ENCODE measurements at regions not wholly inside any gene's neighbourhood (a gene's known extent, or its start where the extent isn't known, plus 50 kb on each side); places are given as distances from the start of the nearest gene placed in this dataset.

- no peak overlapping the region for H3K4me3 ChIP-seq (ENCODE audit: low read depth, low read length)
- no peak for TF ChIP-seq CTCF (IDR thresholded peaks at IDR 0.05; ENCODE audit: low read depth, low read length, missing control alignments)
- peak; percentile 9 for DNase-seq (ENCODE audit: low read depth)
- in situ Hi-C loops (cut with HindIII; ENCODE audit: low sequenced_read_pairs), result no loop called here
Measured at GRCh38 chr4:156242390-156242789, 288.7 kb upstream of the CTSO start.

- no peak for DNase-seq (ENCODE audit: low read depth)
- H3K4me3 ChIP-seq (ENCODE audit: low read depth, low read length), result no peak overlapping the region
- TF ChIP-seq CTCF (IDR thresholded peaks at IDR 0.05; ENCODE audit: low read depth, low read length, missing control alignments), result no peak
- in situ Hi-C loops (cut with HindIII; ENCODE audit: low sequenced_read_pairs), result no loop called here
Measured at GRCh38 chr4:156241896-156242295, 288.2 kb upstream of the CTSO start.

DNA sequence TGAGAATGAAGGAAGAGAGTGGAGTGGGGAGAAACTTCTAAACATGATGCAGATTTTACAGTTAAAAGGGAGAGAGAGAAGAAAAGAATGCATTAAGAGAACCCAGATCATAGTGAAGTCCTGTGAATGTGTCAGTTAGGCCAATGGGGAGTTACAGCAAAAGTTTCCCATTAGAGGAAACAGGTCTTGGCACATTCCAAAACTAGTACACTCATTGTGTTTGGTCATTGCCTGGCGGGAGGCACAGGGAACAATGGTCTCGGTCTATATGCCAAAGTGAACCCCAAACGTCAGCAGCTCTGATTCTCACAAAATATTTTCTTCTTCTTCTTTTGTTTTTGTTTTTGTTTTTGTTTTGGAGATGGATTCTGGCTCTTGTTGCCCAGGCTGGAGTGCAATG is 284.5 kb upstream of the CTSO start:
- no peak for TF ChIP-seq CTCF (IDR thresholded peaks at IDR 0.05; ENCODE audit: low read depth, low read length, missing control alignments)
- DNase-seq (ENCODE audit: low read depth), result no peak
- no peak overlapping the region for H3K4me3 ChIP-seq (ENCODE audit: low read depth, low read length)
- in situ Hi-C loops (cut with HindIII; ENCODE audit: low sequenced_read_pairs), result no loop called here

DNA sequence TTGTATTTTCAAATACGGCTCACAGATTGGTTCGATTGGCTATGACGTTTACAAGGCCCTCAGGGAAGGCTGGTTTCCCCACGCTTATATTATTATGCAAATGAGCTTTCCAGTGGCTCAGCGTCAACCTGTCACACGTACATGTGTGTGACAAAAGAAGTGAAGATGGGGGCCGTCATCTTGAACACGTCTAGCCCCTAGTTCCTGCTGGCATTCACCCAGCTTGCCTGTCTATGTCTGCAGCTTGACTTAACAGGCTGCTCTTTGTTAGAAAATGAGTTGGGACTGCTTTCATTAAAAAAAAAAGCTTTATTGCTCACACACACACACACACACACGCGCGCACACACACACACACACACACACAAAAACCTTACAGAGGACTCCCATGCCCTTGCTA is 283.6 kb upstream of the CTSO start:
- no peak for TF ChIP-seq CTCF (IDR thresholded peaks at IDR 0.05; ENCODE audit: low read depth, low read length, missing control alignments)
- H3K4me3 ChIP-seq (ENCODE audit: low read depth, low read length), result no peak overlapping the region
- DNase-seq (ENCODE audit: low read depth), result no peak
- in situ Hi-C loops (cut with HindIII; ENCODE audit: low sequenced_read_pairs), result no loop called here

DNA sequence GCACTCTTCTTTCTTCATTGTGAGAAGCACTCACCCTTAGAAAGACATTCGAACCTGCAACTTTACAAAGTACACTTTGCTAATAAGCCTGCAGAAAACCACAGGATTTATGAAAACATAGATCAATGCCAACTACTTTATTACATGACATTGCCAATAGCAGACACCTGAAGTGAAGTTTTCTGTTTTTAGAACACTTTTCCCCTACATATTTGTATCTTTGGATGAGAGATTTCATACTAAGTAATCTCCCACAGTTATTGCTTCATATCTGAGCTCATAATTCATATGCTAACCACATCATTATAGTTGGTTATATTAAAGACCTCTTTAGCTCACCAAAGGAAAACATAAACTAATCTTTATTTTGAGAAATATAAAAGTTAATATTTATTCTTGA is 276.5 kb upstream of the CTSO start:
- no peak for TF ChIP-seq CTCF (IDR thresholded peaks at IDR 0.05; ENCODE audit: low read depth, low read length, missing control alignments)
- no peak for DNase-seq (ENCODE audit: low read depth)
- H3K4me3 ChIP-seq (ENCODE audit: low read depth, low read length), result no peak overlapping the region
- in situ Hi-C loops (cut with HindIII; ENCODE audit: low sequenced_read_pairs), result no loop called here

GRCh38 chr4:156228676-156229075 is 275.0 kb upstream of the CTSO start:
- no peak overlapping the region for H3K4me3 ChIP-seq (ENCODE audit: low read depth, low read length)
- no peak for TF ChIP-seq CTCF (IDR thresholded peaks at IDR 0.05; ENCODE audit: low read depth, low read length, missing control alignments)
- in situ Hi-C loops (cut with HindIII; ENCODE audit: low sequenced_read_pairs), result no loop called here
- no peak for DNase-seq (ENCODE audit: low read depth)

- in situ Hi-C loops (cut with HindIII; ENCODE audit: low sequenced_read_pairs), result no loop called here
- no peak for DNase-seq (ENCODE audit: low read depth)
- no peak for TF ChIP-seq CTCF (IDR thresholded peaks at IDR 0.05; ENCODE audit: low read depth, low read length, missing control alignments)
- no peak overlapping the region for H3K4me3 ChIP-seq (ENCODE audit: low read depth, low read length)
Measured at GRCh38 chr4:156227321-156227720, 273.7 kb upstream of the CTSO start.

All from astrocyte of the cerebellum (primary cell).